ENCODE measurements at regions not wholly inside any gene's neighbourhood (a gene's known extent, or its start where the extent isn't known, plus 50 kb on each side); places are given as distances from the start of the nearest gene placed in this dataset.
A peak's percentile ranks its signal among the peaks of the same experiment; 100 is the strongest.
"Not testable (repeated sequence)": the region's sequence is repeated elsewhere in the genome, so short reads cannot be mapped to it uniquely, and the experiment has no call there.

- not testable (repeated sequence) for DNase-seq
Observed at GRCh38 chr17:18546514-18547398, 70.2 kb downstream of the LGALS9C start.

GRCh38 chr17:18557086-18557485 lies 80.5 kb downstream of the LGALS9C start:
- DNase-seq, result not testable (repeated sequence)

DNA sequence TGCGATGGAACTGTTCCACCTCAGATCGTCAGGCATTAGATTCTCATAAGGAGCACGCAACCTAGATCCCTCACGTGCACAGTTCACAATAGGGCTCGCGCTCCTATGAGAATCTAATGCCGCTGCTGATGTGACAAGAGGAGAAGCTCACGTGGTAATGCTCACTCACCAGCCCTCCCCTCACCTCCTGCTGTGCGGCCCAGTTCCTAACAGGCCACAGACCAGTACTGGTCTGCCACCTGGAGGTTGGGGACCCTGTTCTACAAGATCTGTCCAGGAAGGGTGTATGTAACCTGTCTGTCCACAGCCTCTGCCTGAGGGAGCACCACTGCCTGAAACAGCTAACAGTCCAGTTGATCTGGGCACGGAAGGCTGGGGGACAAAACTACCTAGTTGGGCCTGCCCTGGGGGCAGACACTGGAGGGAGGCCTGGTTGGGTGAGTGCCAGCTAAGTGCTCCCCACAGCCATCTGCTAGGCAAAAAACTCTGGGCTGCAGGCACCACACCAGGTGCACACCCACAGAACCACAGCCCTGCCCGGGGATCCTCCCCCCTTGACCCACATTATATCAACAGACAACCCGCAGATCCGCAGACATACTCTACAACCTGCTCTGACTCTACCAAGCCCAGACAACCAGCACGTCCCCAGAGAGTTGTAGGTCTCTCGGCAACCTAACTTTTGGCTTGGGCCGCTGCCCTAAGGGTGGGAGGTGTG lies 80.7 kb downstream of the TBC1D28 start:
- not testable (repeated sequence) for DNase-seq

DNA sequence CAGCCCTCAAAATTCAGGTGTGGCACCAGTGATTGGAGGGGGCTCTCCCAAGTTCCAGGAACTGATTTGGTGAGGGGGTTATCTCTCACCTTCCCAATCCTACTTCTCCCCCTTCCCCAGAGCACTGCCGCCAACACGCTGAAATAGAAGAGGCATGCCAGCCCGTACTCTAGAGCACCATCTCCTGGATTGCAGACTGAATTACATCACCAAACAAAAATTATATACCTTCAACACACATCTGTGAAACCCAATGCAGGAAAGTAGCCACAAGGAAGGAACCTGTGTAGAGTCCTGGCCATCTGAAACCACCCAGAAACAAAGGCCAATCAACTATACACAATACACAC lies 80.1 kb downstream of the TBC1D28 start:
- peak; percentile 23 for DNase-seq

GRCh38 chr17:18568108-18568995 lies 75.8 kb downstream of the TBC1D28 start:
- DNase-seq, result not testable (repeated sequence)

GRCh38 chr17:18569489-18569913 lies 74.7 kb downstream of the TBC1D28 start:
- DNase-seq, result not testable (repeated sequence)

- not testable (repeated sequence) for DNase-seq
Observed at GRCh38 chr17:18572536-18572935, 71.7 kb downstream of the TBC1D28 start.

GRCh38 chr17:18574137-18574536 lies 70.1 kb downstream of the TBC1D28 start:
- DNase-seq, result not testable (repeated sequence)
